Stimulated activated CD4-positive, alpha-beta T cell treated with anti-CD3 and anti-CD28 coated beads, Interleukin-4, amount 100 ng/mL, for 1 hour (primary cell): ENCODE measurements at regions not wholly inside any gene's neighbourhood (a gene's known extent, or its start where the extent isn't known, plus 50 kb on each side); places are given as distances from the start of the nearest gene placed in this dataset.
"Not testable (repeated sequence)": the region's sequence is repeated elsewhere in the genome, so short reads cannot be mapped to it uniquely, and the experiment has no call there.

Experiments
- DNase-seq: peaks from one replicate; pipeline ENCODE4 v3.0.0-alpha.2; 2020

DNA sequence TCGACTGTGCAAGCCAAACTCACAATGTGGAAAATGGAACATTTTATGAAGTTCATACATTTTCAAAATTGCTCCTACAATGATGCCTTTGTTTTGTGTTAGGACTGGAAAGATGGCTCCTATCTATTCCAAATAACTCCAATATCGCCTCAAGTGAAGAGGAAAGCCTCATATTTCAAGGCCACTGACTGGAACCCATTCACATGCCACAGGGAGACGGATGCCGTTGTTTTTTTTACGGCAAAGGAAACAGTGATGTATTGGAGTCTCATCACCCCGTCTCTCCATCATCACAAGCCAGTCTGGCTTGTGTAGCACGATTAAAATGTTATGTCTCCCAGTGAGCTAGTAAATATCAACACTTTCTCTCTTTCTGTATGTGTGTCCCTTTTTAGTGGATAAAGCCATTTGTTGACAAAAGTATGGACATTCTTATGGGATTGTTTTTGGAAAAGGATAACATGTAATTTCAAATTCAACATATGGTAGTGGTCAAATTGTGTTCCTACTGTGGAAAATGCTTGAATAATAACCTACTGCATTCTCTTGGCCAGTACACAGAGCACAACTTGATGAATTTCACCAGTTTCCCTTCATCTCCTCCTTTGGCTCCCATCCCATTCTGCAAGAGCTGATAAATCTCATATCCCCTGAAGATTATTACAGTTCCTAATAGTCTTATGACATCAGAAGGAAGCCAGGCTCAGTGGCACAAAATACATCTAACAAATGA is 109.5 kb upstream of the PITRM1 start:
- no peak for DNase-seq

DNA sequence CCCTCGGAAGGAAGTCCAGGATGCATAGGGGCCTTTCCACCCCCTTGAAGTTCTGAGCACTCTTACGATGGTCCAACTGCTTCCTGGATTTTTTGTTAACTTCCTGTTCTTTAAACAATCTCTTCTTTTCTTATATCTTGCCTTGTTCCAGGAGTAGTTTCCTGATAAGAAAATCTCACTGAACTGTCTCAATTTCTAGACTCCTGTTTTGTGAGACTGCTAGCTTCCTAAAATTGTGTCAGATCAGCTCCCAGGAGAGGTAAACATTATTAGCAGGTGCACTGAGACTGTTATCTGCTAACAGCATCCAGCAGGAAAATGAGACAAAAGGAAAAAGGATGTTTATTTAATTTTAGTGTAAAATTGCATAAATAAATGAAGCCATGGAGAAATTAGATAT is 106.2 kb upstream of the PITRM1 start:
- DNase-seq: no peak

- no peak for DNase-seq
These were observed 105.0 kb upstream of the PITRM1 start for GRCh38 chr10:3277566-3277965.

DNA sequence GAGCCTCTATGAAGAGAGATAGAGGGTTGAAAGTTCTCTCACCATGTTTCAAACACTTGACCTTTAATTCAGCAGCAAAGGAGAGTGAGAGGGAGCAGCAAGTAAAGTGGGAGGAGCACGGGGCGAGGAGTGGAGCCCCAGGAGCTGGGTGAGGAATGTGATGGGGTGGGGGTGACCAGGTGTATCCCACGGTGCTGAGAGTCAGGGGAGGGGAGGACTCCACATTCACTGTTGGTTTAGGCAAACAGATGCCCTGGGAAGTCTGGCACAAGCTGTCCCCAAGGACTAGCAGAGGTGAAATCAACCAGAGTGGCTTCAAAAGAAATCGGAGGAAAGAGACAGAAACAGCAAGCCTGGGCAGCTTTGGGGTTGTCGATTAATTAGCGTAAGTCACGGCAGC is 101.8 kb upstream of the PITRM1 start:
- no peak for DNase-seq

DNA sequence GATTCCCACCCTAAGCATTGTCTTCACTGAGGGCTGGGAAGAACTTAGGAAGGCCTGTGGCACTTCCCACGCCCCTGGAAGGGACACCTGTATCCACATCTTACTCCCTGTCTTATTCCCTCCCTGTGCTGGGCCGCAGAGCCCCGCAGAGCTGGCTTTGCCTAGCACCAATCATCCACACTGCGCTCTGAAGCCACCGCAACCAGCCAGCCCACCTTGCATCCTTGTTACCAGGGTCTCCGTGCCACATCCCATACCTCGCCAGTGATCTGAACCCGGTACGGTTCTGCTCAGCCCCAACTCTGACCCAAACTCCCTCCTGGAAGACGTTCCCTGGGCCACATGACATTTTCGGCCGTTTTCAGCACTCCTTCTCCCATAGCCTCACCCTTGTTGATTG is 101.4 kb upstream of the PITRM1 start:
- DNase-seq: no peak

GRCh38 chr10:3272300-3272699 is 99.7 kb upstream of the PITRM1 start:
- DNase-seq: no peak

DNA sequence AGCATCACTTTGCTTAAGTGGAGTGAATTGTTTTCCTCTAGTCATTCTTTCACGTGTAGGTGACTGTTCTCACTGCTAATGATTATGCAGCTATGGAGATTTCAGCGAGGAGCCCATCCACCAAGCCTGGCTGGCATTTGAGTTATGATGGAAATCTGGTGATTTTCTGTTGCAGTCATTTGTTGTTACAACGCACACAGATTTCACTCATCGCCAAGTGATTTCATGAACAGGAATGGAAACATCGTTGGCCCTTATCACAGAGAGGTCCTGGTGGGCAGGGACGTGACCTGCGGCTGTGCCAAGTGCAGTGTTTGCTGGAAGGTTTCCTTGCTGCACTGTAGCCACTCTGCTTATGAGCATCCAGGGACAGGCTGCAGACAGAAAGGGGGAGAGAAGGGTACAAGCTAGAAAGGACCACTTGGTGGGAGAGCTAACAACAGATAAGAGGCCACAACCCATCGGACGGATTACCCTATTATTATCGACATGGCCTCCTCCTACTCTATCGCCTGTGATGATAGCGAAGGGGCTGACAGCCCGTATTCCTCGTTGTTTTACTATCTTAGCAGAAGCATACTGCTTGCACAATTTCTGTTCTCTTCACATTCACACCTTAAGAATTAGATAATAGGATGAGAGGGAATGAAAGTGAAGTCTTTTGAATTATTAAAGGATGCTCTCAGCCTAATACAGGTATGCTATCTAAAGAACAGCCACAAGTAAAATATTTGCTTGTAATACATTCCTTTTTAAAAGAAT is 99.0 kb upstream of the PITRM1 start:
- DNase-seq: no peak

DNA sequence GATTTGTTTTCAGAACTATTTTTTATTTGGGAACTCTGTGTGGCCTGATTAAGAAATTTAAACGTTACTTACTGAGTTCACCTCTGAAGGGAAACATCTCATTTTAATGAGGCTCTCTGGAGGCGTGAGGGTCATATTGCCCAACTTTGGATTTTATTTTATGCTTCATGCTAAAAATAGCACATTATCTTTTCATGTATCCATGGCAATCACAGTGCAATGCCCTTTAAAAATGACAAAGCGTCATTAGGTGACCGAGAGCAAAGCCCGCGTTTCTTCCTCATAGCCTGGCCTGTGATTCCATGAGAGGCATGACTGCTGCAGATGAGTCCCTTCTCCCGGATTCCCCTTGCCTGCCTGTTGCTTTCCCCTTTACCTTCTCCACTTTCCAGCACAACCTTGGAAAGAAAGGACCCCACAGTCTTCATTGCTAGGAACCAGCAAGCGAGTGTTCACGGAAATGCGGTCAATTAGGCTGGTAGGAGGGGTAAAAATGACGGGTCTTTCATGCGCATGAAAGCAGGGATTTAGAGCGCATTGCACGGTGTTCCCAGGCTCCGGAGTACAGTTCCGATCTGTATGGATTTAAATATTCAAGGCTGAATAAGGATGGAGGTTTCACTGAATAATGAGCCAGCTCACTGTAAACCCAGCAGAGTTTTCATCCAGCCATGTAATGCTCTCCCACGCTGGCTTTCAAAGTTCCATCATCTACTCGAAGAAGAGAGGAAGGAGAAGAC is 98.2 kb upstream of the PITRM1 start:
- DNase-seq: no peak

GRCh38 chr10:3268025-3268424 is 95.4 kb upstream of the PITRM1 start:
- no peak for DNase-seq

DNA sequence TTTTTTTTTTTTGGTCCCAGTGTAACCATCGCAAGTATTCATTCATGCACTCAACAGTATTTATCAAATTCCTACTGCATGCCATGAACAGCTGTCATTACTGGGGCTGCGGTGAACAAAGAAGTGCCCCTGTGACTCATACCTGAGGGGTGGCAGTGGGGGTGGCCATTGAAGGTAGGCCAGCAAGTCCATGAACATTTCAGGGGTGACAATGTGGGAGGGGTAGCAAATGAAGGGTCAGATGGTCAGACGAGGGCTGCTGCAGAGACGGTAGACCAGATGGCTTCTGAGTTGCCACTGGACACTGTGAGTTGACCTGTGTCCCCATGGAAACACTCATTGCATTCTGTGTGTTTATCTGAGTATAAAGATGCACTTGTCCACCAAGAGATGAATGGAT is 92.5 kb upstream of the PITRM1 start:
- DNase-seq: no peak

- DNase-seq: no peak
These were observed 91.7 kb upstream of the PITRM1 start for GRCh38 chr10:3264161-3264761.

- no peak for DNase-seq
These were observed 91.2 kb upstream of the PITRM1 start for GRCh38 chr10:3263747-3264146.

DNA sequence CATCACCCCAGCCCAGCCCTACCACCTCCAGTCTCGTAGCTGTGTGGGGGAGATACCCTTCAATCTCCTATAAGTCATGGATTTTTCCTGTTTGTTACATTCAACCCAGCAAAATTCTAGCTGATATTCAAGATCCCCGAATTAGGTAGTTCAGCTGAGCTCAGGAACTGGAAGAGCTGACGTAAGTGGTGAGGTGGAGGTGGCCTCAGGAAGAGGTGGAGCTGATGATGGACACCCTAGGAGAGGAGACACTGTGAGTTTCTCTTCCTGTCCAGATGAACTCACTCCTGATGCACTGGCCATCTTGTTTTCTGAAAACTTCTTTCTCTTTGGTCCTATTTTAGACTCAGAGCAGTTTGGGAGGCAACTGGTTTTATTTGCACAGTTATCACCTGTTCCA is 90.5 kb upstream of the PITRM1 start:
- DNase-seq: no peak

DNA sequence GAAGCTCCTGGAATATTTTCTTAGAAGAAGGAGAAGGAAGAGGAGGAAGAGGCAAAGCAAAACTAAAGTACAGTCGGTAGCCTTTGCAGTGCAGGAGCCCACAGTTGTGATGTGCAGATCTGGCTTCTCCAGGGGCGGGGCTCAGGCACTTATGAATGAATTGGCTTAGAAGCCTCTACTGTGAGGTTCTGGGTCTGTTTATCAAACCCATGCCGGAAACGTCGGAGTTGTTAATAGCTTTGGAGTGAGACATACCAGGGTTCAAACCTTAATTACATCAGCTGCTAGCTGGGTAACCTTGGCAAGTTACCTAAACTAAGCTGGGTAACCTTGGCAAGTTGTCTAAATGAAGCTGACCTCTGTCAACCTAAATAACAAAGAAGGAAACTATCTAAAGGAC is 89.3 kb upstream of the PITRM1 start:
- no peak for DNase-seq

- no peak for DNase-seq
These were observed 87.7 kb upstream of the PITRM1 start for GRCh38 chr10:3260066-3260834.

- no peak for DNase-seq
These were observed 86.9 kb upstream of the PITRM1 start for GRCh38 chr10:3259499-3259898.

GRCh38 chr10:3258394-3258793 is 85.8 kb upstream of the PITRM1 start:
- no peak for DNase-seq

DNA sequence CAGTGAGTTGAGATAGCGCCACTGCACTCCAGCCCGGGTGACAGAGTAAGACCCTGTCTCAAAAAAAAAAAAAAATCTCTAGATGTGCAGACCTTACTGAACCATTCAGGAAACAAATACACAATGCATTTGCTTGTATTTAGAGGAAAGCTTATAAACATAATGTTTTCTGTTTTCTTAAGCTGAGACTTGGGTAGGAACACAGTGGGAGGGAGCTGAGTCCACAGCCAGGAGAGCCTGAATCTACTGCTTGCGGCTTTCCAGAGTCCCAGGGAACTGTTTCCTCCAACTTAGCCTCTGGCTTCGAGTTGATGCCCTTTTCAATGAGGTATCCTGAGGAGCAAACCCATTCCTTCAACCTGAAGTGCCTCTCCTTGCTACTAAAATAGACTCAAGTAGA is 83.0 kb upstream of the PITRM1 start:
- DNase-seq: no peak

- DNase-seq: no peak
These were observed 82.5 kb upstream of the PITRM1 start for GRCh38 chr10:3255075-3255474.

- not testable (repeated sequence) for DNase-seq
These were observed 81.4 kb upstream of the PITRM1 start for GRCh38 chr10:3253974-3254373.

GRCh38 chr10:3251172-3251571 is 78.6 kb upstream of the PITRM1 start:
- no peak for DNase-seq

- DNase-seq: no peak
These were observed 76.8 kb upstream of the PITRM1 start for GRCh38 chr10:3249307-3249889.
